HG02852 (cell line): ENCODE measurements at regions not wholly inside any gene's neighbourhood (a gene's known extent, or its start where the extent isn't known, plus 50 kb on each side); places are given as distances from the start of the nearest gene placed in this dataset.

ENCODE experiments used
- ATAC-seq: cut with Tn5 transposase; IDR thresholded peaks from one replicate; pipeline ENCODE4 v1.9.1; 2021; ENCODE audit warnings: mild to moderate bottlenecking, moderate library complexity; ENCODE audit not compliant: unreplicated experiment

DNA sequence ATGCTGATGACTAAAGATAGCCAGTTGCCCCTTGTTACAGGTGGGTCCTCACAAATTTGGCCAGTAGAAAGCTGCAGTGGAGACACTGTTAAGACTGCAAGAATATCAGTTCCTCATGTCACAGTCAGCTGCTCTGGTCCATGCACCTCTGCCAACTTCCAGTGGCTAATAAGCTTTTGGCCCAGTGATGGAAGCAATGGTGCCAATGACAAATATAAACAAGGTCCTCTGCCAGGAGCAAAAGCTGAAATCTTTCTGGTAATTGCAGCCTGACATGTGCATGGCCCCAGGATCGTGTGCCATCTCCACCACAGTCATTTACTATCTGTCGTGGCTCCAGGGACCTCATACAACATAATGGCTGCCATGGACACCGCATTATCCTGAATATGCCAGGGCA, 85.4 kb upstream of the TMEM260 start:
- no peak for ATAC-seq

DNA sequence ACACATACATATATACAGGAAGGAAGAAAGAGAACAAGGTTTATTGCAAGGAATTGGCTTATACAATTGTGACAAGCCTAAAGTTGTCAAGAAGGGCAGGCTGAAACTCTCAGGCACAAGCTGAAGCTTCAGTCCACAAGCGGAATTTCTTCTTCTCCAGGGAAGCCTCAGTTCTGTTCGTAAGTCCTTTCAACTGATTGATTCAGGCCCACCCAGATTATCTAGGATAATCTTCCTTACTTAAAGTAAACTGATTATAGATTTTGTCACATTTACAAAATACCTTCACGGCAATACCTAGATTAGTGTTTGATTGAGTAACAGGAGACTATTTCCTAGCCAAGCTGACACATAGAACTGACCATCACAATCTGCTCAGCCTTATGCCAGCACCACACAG, 81.5 kb upstream of the TMEM260 start:
- ATAC-seq = no peak

DNA sequence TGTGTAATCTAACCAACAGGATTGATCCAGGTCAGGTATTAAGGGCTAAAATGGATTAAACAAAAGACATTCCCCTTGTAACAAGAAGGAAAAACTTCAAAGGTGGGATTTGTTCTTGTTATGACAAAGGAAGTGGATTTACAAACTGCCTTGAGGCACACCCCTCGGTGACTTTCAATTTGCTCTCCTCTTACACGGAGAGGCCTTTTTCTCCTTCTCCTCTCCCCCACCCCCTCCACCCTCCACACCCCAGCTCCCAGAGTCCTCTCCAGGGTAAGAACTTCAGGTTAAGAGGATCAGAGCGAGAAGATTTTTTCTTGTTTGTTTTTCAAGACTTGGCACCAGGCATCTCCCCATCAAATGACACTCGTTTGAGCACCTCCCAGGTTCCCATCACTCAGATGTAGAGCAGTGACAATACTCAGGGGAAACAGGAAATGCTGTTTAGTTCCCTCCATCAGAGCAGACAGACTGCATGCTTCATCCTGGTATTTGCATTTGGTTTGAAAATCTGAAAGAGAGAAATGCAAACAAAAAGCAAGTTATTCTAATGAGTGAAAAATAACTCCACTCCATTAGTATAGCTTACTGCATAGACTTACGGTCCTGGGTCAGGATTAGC, 77.6 kb upstream of the TMEM260 start:
- ATAC-seq = no peak

DNA sequence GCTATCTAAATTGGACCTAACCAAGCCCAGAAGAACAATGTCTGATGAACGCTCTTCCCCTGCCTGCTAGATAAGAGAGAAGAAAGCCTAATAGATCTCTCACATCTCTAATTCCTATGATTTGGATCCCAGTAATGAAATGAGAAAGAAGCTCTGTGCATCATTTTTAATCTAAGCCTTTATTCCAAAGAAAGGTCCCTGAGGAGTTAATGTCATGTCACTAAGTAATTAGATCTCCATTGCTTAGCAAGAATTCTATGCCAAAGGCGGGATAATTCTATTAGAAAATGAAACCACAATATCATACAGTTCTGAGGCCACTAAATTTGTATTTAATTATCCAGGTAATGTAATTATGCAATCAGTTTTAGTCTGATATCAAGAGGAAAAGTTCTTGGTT, 74.2 kb upstream of the TMEM260 start:
- ATAC-seq = no peak

DNA sequence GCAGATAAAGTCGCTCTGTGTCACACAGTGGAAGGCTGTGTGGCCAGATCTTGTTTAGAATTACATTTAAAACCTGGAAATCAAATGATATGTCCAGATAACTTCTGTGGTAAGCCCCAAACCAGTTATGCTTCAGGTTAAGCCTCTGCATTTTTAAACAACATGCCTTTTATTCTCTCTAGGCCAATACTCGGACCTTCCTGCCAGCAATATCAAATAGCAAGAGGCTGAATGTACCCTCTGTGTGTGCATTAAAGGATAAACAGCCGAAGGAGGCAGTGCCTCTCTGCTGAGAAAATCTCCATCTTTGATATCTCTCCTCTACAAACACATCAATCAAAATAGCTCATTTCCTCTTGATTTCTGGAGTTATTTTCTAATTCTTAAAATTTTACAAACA, 67.1 kb upstream of the TMEM260 start:
- ATAC-seq = no peak

DNA sequence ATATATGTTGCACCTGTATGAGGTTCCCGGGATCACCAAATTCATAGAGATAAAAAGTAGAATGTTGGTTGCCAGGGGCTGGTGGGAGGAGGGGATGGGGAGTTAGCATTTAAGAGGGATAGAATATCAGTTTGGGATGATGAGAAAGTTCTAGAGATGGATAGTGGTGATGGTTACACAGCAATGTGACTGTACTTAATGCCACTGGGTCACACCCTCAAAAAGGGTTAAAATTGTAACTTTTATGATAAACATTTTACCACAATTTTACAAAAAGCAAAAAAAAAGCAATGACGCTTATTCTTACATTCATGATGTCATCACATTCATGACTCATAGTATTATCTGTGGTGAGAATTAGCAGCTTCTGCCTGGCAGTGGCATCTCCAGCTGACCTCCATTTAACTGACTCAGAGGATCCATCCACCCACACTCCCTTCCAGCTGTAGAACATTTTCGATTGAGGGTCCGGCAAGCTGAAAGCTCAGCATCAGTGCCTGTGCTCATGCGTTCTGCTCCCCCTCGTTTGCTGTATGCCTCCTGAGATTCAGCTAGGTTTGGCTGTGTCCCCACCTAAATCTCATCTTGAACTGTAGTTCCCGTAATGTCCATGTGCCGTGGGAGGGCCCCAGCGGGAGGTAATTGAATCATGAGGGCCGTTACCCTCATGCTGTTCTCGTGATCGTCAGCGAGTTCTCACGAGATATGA, 64.8 kb upstream of the TMEM260 start:
- no peak for ATAC-seq

DNA sequence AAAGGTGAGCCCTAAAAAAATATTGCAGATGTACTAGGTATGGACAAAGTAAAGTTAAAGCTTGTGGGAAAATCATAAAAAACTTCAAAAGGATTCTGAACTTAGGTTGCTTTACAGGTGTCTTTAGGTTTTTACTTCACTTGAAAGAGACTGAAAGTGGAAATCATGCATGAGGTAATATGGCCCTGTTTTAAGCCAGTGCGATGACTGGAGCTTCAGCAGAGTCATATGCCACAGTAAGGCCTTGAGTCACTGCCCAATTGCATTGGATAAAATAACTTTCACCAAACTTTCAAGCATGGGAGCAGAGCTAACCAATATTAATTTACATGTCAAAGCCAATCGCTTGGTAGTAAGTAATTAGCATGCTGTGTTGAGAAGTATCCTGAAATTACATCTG, 63.9 kb upstream of the TMEM260 start:
- no peak for ATAC-seq

DNA sequence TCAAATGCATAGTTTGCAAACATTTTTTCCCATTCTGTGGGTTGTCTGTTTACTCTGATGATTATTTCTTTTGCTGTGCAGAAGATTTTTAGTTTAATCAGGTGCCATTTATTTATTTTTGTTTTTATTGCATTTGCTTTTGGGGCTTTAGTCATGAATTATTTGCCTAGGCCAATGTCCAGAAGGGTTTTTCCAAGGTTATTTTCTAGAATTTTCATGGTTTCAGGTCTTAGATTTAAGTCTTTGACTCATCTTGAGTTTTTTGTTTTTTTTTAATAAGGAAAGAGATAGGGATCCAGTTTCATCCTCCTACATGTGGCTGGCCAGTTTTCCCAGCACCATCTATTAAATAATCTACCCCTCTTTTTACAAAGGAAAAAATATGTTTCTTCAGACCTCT, 57.2 kb upstream of the TMEM260 start:
- ATAC-seq = no peak

DNA sequence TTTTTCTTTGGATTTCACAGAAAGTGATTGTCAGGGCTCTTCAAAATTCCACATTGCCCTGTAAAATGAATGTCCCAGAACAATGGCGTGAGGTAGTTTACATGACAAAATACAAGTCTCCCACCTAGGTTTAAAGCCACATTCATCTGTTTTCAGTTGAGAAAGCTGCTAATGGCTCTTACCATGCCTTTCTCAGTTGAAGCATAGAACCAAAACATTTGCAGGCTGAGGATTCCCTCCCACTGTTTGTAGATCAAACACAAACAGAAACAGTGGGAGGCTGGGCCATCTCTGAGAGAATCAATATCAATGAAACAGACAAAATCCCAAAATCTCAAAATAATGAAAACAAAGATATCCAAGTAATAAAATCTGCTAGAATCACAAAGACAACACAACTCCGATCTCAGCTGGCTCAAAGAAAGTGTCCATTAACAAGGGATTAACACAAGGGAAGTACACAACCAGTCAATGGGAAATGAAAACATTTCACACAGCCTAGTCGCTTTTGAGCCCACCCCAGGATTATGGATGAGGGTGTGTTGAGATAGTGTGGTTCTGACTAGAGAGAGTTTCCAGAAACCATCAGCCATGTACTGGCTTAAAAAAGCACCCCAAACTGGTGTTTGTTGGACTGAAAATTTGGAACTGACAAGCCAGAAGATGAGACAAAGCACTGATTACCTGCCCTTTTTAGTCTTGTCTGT, 54.5 kb upstream of the TMEM260 start:
- no peak for ATAC-seq

DNA sequence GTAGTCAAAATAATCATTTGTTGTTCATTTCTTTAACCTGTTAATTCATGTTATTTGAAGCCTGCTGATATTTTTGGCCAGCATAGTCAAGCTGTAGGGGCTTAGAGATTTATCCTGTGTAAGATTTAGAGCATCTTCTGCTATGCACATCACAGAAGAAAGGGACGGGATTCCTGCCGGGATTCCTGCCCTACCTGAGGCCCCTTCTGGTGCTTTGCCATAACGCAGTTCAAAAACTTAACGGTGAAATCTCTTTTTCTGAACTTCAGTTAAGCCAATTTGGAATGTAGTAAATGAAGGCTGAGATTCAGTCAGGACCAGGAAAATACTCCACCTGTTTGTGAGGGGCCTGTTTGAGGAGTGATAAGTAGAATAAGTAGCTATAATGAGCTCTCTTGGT, 50.7 kb upstream of the TMEM260 start:
- no peak for ATAC-seq
